Esophagus muscularis mucosa (tissue), 4 donors: ENCODE measurements at regions not wholly inside any gene's neighbourhood (a gene's known extent, or its start where the extent isn't known, plus 50 kb on each side); places are given as distances from the start of the nearest gene placed in this dataset.

ENCODE experiments used
- DNase-seq: peaks from one replicate; pipeline ENCODE4 v3.0.0-alpha.2; 2017; ENCODE audit errors: extremely low spot score
- H3K27ac ChIP-seq, 4 donors: fragments of 200-600 bp; sonication (generic); replicated peaks in 1 of 4; 1 replicate in 3 of 4; 2 replicates in 1 of 4; pipeline ENCODE4 v1.5.1; 2016 to 2019; ENCODE audit warnings: mild to moderate bottlenecking in 1 of 4
- H3K27me3 ChIP-seq, 4 donors: fragments of 200-600 bp; sonication (generic); one replicate each; pipeline versions ENCODE4 v1.5.1 to v1.6.0; 2016 to 2019
- H3K36me3 ChIP-seq, 4 donors: fragments of 200-600 bp; sonication (generic); one replicate each; pipeline ENCODE4 v1.5.1; 2016 to 2019
- H3K4me1 ChIP-seq, 4 donors: fragments of 200-600 bp; sonication (generic); one replicate each; pipeline ENCODE4 v1.5.1; 2016 to 2019
- H3K4me3 ChIP-seq, 4 donors: fragments of 200-600 bp; sonication (generic); 1 replicate in 2 of 4; 2 replicates in 2 of 4; pipeline ENCODE4 v1.5.1; 2016 to 2019; ENCODE audit warnings: mild to moderate bottlenecking in 4 of 4, moderate library complexity in 1 of 4
- H3K9me3 ChIP-seq, 4 donors: fragments of 200-600 bp; sonication (generic); 1 replicate in 3 of 4; 2 replicates in 1 of 4; pipeline ENCODE4 v1.5.1; 2016 to 2019
- CTCF ChIP-seq, 3 experiments: fragments of 200-600 bp in 2 of 3; fragments of 450-650 bp in 1 of 3; sonication (generic) in 2 of 3; IDR thresholded peaks; one replicate each; pipeline ENCODE4 v1.5.1; 2017 to 2019; ENCODE audit warnings: antibody characterized with exemption in 3 of 3, mild to moderate bottlenecking in 2 of 3, moderate library complexity in 1 of 3
- EP300 ChIP-seq: sonication (generic); formaldehyde crosslinking; IDR thresholded peaks from one replicate; pipeline ENCODE4 v1.6.1; 2017; ENCODE audit warnings: antibody characterized with exemption
- POLR2A ChIP-seq: fragments of 450-650 bp; IDR thresholded peaks from one replicate; pipeline ENCODE4 v1.6.1; 2017; ENCODE audit warnings: antibody characterized with exemption, moderate library complexity, mild to moderate bottlenecking, low read depth
- POLR2AphosphoS5 ChIP-seq, 2 donors: sonication (generic); formaldehyde crosslinking; IDR thresholded peaks; one replicate each; pipeline ENCODE4 v1.6.1; 2017; ENCODE audit warnings: antibody characterized with exemption in 2 of 2
- WGBS: methylation state at CpG from one replicate; pipeline ENCODE4 v1.1.5; 2018; 5-methylcytosine and 5-hydroxymethylcytosine counted together
- intact Hi-C: fragments of 100-400 bp; cut with DNase I; formaldehyde crosslinking; loops from one replicate; pipeline ENCODE4 v1.15.1; 2023

- no peaks in the 10 kb centered on the region for H3K9me3 ChIP-seq
- TF ChIP-seq CTCF (IDR thresholded peaks at IDR 0.05) (no peak), POLR2AphosphoS5 (IDR thresholded peaks at IDR 0.05) (no peak), EP300 (no peak), POLR2A (no peak)
- no peak for DNase-seq
- intact Hi-C loops: no loop called here
- H3K27me3 ChIP-seq: no peaks in the 10 kb centered on the region
- 74% methylated on average over 13 of the region's 20 CpGs for WGBS
- H3K27ac ChIP-seq: no peak overlapping the region
- H3K4me3 ChIP-seq: no peak overlapping the region
- no peaks in the 10 kb centered on the region for H3K36me3 ChIP-seq
- H3K4me1 ChIP-seq: peaks cover 0 to 2% (median 0%) of the 10 kb centered on the region in 4 donors
Observed at GRCh38 chr22:44438481-44439131, 59.4 kb downstream of the RTL6 start.

- no peaks in the 10 kb centered on the region for H3K4me1 ChIP-seq
- intact Hi-C loops: no loop called here
- no peak for DNase-seq
- H3K9me3 ChIP-seq: no peaks in the 10 kb centered on the region
- TF ChIP-seq POLR2A (no peak), CTCF (IDR thresholded peaks at IDR 0.05) (no peak), EP300 (no peak), POLR2AphosphoS5 (IDR thresholded peaks at IDR 0.05) (no peak)
- no peaks in the 10 kb centered on the region for H3K27me3 ChIP-seq
- no peak overlapping the region for H3K4me3 ChIP-seq
- no peaks in the 10 kb centered on the region for H3K36me3 ChIP-seq
- WGBS: 89% methylated on average over 12 of the region's 14 CpGs
- H3K27ac ChIP-seq: no peak overlapping the region
Observed at GRCh38 chr22:44438056-44438455, 60.0 kb downstream of the RTL6 start.

GRCh38 chr22:44437216-44438055, 60.6 kb downstream of the RTL6 start:
- TF ChIP-seq POLR2A (no peak), POLR2AphosphoS5 (IDR thresholded peaks at IDR 0.05) (no peak), EP300 (no peak), CTCF (IDR thresholded peaks at IDR 0.05) (no peak)
- intact Hi-C loops: no loop called here
- Histone ChIP-seq H3K4me3 (no peak overlapping the region), H3K9me3 (no peaks in the 10 kb centered on the region), H3K27ac (no peak overlapping the region), H3K27me3 (no peaks in the 10 kb centered on the region), H3K4me1 (no peaks in the 10 kb centered on the region), H3K36me3 (no peaks in the 10 kb centered on the region)
- no peak for DNase-seq
- 98% methylated on average over 13 of the region's 21 CpGs for WGBS

- Histone ChIP-seq H3K36me3 (no peaks in the 10 kb centered on the region), H3K9me3 (no peaks in the 10 kb centered on the region), H3K4me1 (no peaks in the 10 kb centered on the region), H3K27me3 (no peaks in the 10 kb centered on the region), H3K27ac (no peak overlapping the region), H3K4me3 (no peak overlapping the region)
- no peak for TF ChIP-seq POLR2A
- WGBS: 84% methylated on average over 7 of the region's 8 CpGs
- intact Hi-C loops: no loop called here
- no peak for DNase-seq
Observed at GRCh38 chr22:44436736-44437135, 61.3 kb downstream of the RTL6 start.

- Histone ChIP-seq H3K9me3 (no peaks in the 10 kb centered on the region), H3K27ac (no peak overlapping the region), H3K27me3 (peaks cover 0 to 7% (median 0%) of the 10 kb centered on the region in 4 donors), H3K36me3 (no peaks in the 10 kb centered on the region), H3K4me3 (no peak overlapping the region), H3K4me1 (no peaks in the 10 kb centered on the region)
- no peak for TF ChIP-seq CTCF (IDR thresholded peaks at IDR 0.05)
- no peak for TF ChIP-seq POLR2AphosphoS5 (IDR thresholded peaks at IDR 0.05)
- TF ChIP-seq POLR2A: no peak
- no peak for TF ChIP-seq EP300
- DNase-seq: no peak
- intact Hi-C loops: no loop called here
- 90% methylated on average over 4 of the region's 4 CpGs for WGBS
Observed at GRCh38 chr22:44431256-44431655, 66.8 kb downstream of the RTL6 start.
